Lung microvascular endothelial cell (primary cell): ENCODE measurements at regions not wholly inside any gene's neighbourhood (a gene's known extent, or its start where the extent isn't known, plus 50 kb on each side); places are given as distances from the start of the nearest gene placed in this dataset.
"Not testable (repeated sequence)": the region's sequence is repeated elsewhere in the genome, so short reads cannot be mapped to it uniquely, and the experiment has no call there.

ENCODE experiments used
- DNase-seq, 2 donors: peaks; one replicate each; pipeline versions ENCODE4 v3.0.0 to v3.0.0-alpha.2; 2010; ENCODE audit warnings: low read depth in 2 of 2

- DNase-seq: no peak
These were observed 396.9 kb downstream of the KCNRG start for GRCh38 chr13:50412046-50412617.

- DNase-seq: no peak
These were observed 399.4 kb downstream of the KCNRG start for GRCh38 chr13:50414640-50415039.

GRCh38 chr13:50415428-50415827 lies 400.2 kb downstream of the KCNRG start:
- DNase-seq: peak in 1 of 2 donors; percentile 35

- DNase-seq: no peak
These were observed 402.4 kb downstream of the KCNRG start for GRCh38 chr13:50417597-50417996.

- peak in 1 of 2 donors; percentile 39 for DNase-seq
These were observed 404.2 kb downstream of the KCNRG start for GRCh38 chr13:50419331-50419865.

- peak in 1 of 2 donors; percentile 45 for DNase-seq
These were observed 404.7 kb downstream of the KCNRG start for GRCh38 chr13:50419896-50420295.

GRCh38 chr13:50420718-50421472 lies 405.7 kb downstream of the KCNRG start:
- DNase-seq: peak in 1 of 2 donors; percentile 29

- peak; percentile 26 to 81 for DNase-seq
These were observed 406.4 kb downstream of the KCNRG start for GRCh38 chr13:50421473-50422130.

- DNase-seq: peak in 1 of 2 donors; percentile 53
These were observed 407.2 kb downstream of the KCNRG start for GRCh38 chr13:50422181-50423148.

- DNase-seq: no peak
These were observed 409.7 kb downstream of the KCNRG start for GRCh38 chr13:50424993-50425392.

GRCh38 chr13:50425772-50426171 lies 410.5 kb downstream of the KCNRG start:
- no peak for DNase-seq

- DNase-seq: no peak
These were observed 411.7 kb downstream of the KCNRG start for GRCh38 chr13:50426927-50427326.

- DNase-seq: not testable (repeated sequence)
These were observed 412.3 kb downstream of the KCNRG start for GRCh38 chr13:50427511-50427910.

- DNase-seq: no peak
These were observed 413.1 kb downstream of the KCNRG start for GRCh38 chr13:50428183-50428877.

GRCh38 chr13:50435011-50435410 lies 408.5 kb downstream of the DLEU7 start:
- no peak for DNase-seq

- DNase-seq: no peak
These were observed 406.2 kb downstream of the DLEU7 start for GRCh38 chr13:50437252-50437651.

GRCh38 chr13:50438351-50438750 lies 405.1 kb downstream of the DLEU7 start:
- no peak for DNase-seq

- DNase-seq: no peak
These were observed 402.4 kb downstream of the DLEU7 start for GRCh38 chr13:50441130-50441529.

- no peak for DNase-seq
These were observed 398.8 kb downstream of the DLEU7 start for GRCh38 chr13:50444726-50445125.

GRCh38 chr13:50446611-50447010 lies 396.9 kb downstream of the DLEU7 start:
- no peak for DNase-seq
